ENCODE measurements at regions not wholly inside any gene's neighbourhood (a gene's known extent, or its start where the extent isn't known, plus 50 kb on each side); places are given as distances from the start of the nearest gene placed in this dataset.
"Not testable (repeated sequence)": the region's sequence is repeated elsewhere in the genome, so short reads cannot be mapped to it uniquely, and the experiment has no call there.

DNA sequence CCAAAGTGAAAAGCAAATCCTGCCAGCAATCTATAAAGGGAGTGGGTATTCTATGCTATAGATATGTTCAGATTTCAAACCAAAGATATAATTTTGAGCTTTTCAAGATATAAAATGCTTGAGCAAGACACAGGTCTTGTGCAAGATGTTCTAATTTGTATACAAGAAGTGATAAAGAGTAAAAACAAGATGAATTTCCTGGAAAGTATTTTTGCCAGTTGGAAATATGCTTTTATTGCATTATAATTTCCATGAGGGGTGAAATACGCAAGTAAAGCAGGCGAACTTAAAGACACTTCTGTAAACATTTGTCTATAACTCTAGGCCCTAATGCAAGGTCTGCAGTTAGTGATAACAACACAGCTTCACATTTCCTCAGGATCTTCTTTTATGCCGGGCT lies 640.5 kb downstream of the TMEM182 start:
- Mint-ChIP-seq H3K4me3 (ENCODE audit: unreplicated experiment) (no peak overlapping the region), H3K36me3 (ENCODE audit: insufficient read depth, unreplicated experiment) (no peaks in the 10 kb centered on the region), H3K27ac (ENCODE audit: low read depth, unreplicated experiment) (no peak overlapping the region), H3K9me3 (ENCODE audit: unreplicated experiment) (no peaks in the 10 kb centered on the region), H3K27me3 (ENCODE audit: insufficient read depth, unreplicated experiment) (peaks cover 23% of the 10 kb centered on the region), H3K4me1 (ENCODE audit: insufficient read depth, unreplicated experiment) (peaks cover 5% of the 10 kb centered on the region)
- no peak for DNase-seq (ENCODE audit: unreplicated experiment)
- CTCF ChIA-PET = interaction anchor here (0.5 kb wide), 1 partner anchor 437 kb away, joined by 3 read pairs; no protein-coding TSS in a partner anchor
- intact Hi-C loops (cut with micrococcal nuclease) = loop anchor here (5.0 kb wide), 1 partner anchor 35 kb away; no protein-coding TSS in a partner anchor
- POLR2A ChIA-PET = interaction anchor here (0.6 kb wide), 1 partner anchor 55 kb away, joined by 4 read pairs; no protein-coding TSS in a partner anchor
- TF ChIP-seq, protein P1, sequence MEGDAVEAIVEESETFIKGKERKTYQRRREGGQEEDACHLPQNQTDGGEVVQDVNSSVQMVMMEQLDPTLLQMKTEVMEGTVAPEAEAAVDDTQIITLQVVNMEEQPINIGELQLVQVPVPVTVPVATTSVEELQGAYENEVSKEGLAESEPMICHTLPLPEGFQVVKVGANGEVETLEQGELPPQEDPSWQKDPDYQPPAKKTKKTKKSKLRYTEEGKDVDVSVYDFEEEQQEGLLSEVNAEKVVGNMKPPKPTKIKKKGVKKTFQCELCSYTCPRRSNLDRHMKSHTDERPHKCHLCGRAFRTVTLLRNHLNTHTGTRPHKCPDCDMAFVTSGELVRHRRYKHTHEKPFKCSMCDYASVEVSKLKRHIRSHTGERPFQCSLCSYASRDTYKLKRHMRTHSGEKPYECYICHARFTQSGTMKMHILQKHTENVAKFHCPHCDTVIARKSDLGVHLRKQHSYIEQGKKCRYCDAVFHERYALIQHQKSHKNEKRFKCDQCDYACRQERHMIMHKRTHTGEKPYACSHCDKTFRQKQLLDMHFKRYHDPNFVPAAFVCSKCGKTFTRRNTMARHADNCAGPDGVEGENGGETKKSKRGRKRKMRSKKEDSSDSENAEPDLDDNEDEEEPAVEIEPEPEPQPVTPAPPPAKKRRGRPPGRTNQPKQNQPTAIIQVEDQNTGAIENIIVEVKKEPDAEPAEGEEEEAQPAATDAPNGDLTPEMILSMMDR (IDR thresholded peaks at IDR 0.05; ENCODE audit: unreplicated experiment) = no peak
- BruUV-seq (replicated peaks) = no TSS peak

DNA sequence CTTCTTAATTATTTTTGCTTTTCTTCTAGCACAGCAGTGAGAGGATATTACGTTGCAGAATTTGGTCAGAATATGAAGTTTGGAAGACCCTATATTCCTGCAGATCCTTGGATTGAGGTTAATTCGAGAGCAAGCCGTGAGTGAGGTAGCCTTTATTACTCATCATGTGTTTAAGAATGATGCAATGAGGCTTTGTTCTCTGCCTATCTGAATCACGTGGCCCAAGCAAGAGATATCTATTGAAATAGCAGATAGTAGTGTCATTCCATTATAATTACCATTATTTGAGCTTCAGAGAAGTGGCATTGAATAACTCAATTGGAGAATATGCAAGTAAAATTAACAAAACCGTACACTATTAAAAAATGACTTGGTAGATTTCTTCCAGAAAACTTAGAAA lies 641.1 kb downstream of the TMEM182 start:
- peak; percentile 18 for DNase-seq (ENCODE audit: unreplicated experiment)

DNA sequence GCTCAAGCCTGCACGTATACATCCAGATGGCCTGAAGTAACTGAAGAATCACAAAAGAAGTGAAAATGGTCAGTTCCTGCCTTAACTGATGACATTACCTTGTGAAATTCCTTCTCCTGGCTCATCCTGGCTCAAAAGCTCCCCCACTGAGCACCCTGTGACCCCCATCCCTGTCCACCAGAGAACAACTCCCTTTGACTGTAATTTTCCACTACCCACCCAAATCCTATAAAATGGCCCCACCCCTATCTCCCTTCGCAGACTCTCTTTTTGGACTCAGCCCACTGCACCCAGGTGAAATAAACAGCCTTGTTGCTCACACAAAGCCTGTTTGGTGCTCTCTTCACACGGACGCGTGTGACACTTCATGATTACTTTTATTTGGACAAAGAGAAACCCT lies 641.6 kb downstream of the TMEM182 start:
- H3K27me3 Mint-ChIP-seq (ENCODE audit: insufficient read depth, unreplicated experiment) = peaks cover 23% of the 10 kb centered on the region
- BruUV-seq (replicated peaks); DNase-seq (ENCODE audit: unreplicated experiment); H3K4me1 Mint-ChIP-seq (ENCODE audit: insufficient read depth, unreplicated experiment); H3K27ac Mint-ChIP-seq (ENCODE audit: low read depth, unreplicated experiment); POLR2A ChIA-PET; CTCF ChIA-PET; H3K9me3 Mint-ChIP-seq (ENCODE audit: unreplicated experiment); H3K36me3 Mint-ChIP-seq (ENCODE audit: insufficient read depth, unreplicated experiment); H3K4me3 Mint-ChIP-seq (ENCODE audit: unreplicated experiment): not testable (repeated sequence)
- intact Hi-C loops (cut with micrococcal nuclease) = loop anchor here (5.0 kb wide), 1 partner anchor 34 kb away; no protein-coding TSS in a partner anchor

More for the DNA sequence above, 641.1 kb downstream of the TMEM182 start:
- TF ChIP-seq, protein P1 (IDR thresholded peaks at IDR 0.05; ENCODE audit: unreplicated experiment) = no peak
- peaks cover 23% of the 10 kb centered on the region for H3K27me3 Mint-ChIP-seq (ENCODE audit: insufficient read depth, unreplicated experiment)
- ChIA-PET CTCF (no interaction called here), POLR2A (no interaction called here)
- H3K4me3 Mint-ChIP-seq (ENCODE audit: unreplicated experiment) = no peak overlapping the region
- no peaks in the 10 kb centered on the region for H3K36me3 Mint-ChIP-seq (ENCODE audit: insufficient read depth, unreplicated experiment)
- peaks cover 5% of the 10 kb centered on the region for H3K4me1 Mint-ChIP-seq (ENCODE audit: insufficient read depth, unreplicated experiment)
- no peak overlapping the region for H3K27ac Mint-ChIP-seq (ENCODE audit: low read depth, unreplicated experiment)
- no TSS peak for BruUV-seq (replicated peaks)
- no peaks in the 10 kb centered on the region for H3K9me3 Mint-ChIP-seq (ENCODE audit: unreplicated experiment)
- intact Hi-C loops (cut with micrococcal nuclease) = loop anchor here (5.0 kb wide), 1 partner anchor 34 kb away; no protein-coding TSS in a partner anchor

DNA sequence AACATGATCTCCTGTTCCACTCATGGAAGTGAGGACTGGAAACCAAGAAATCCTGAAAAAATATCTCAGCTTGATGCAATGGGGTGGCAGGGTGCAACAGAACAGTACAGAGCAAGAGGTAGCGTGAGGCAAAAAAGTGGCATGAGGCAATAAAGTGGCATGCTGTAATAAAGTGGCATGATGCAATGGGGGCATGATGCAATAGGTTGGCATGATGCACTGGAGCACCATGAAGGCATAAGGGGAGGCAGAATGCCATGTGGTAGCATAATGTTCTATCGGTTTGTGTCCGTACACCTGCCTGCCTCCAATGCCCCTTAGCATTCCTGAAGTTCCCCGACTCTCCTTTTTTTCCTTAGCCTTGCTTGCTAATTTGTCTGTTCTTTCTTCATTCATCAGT lies 648.4 kb downstream of the TMEM182 start:
- peaks cover 21% of the 10 kb centered on the region for H3K27me3 Mint-ChIP-seq (ENCODE audit: insufficient read depth, unreplicated experiment)
- no peak overlapping the region for H3K4me3 Mint-ChIP-seq (ENCODE audit: unreplicated experiment)
- POLR2A ChIA-PET = no interaction called here
- H3K9me3 Mint-ChIP-seq (ENCODE audit: unreplicated experiment) = no peaks in the 10 kb centered on the region
- CTCF ChIA-PET = no interaction called here
- TF ChIP-seq, protein P1 (IDR thresholded peaks at IDR 0.05; ENCODE audit: unreplicated experiment) = no peak
- intact Hi-C loops (cut with micrococcal nuclease) = no loop called here
- no TSS peak for BruUV-seq (replicated peaks)
- no peaks in the 10 kb centered on the region for H3K36me3 Mint-ChIP-seq (ENCODE audit: insufficient read depth, unreplicated experiment)
- no peak overlapping the region for H3K27ac Mint-ChIP-seq (ENCODE audit: low read depth, unreplicated experiment)
- H3K4me1 Mint-ChIP-seq (ENCODE audit: insufficient read depth, unreplicated experiment) = no peaks in the 10 kb centered on the region
- peak; percentile 38 for DNase-seq (ENCODE audit: unreplicated experiment)

DNA sequence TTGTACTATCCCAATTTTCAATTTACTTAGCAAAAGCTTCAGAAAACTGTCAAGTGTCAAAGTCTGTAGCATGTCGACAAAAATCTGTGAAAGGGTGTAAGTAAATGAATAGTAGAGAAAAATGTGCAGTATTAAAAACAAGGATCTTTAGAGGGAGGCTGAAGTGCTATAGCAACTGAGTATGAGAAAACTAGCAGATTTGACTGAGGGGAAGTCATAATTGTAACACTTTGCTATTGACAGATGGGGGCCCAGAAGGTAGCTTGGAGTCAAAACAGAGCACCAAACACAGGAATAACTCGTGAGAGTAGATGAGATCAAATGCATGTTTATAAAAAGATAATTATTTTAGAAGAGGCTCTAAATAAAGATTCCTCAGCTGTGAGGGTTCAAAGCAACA lies 657.7 kb downstream of the TMEM182 start:
- no peak for DNase-seq (ENCODE audit: unreplicated experiment)
- no peak overlapping the region for H3K4me3 Mint-ChIP-seq (ENCODE audit: unreplicated experiment)
- H3K9me3 Mint-ChIP-seq (ENCODE audit: unreplicated experiment) = no peaks in the 10 kb centered on the region
- no peaks in the 10 kb centered on the region for H3K4me1 Mint-ChIP-seq (ENCODE audit: insufficient read depth, unreplicated experiment)
- no peaks in the 10 kb centered on the region for H3K36me3 Mint-ChIP-seq (ENCODE audit: insufficient read depth, unreplicated experiment)
- intact Hi-C loops (cut with micrococcal nuclease) = no loop called here
- no peak overlapping the region for H3K27ac Mint-ChIP-seq (ENCODE audit: low read depth, unreplicated experiment)
- POLR2A ChIA-PET = no interaction called here
- no TSS peak for BruUV-seq (replicated peaks)
- peaks cover 25% of the 10 kb centered on the region for H3K27me3 Mint-ChIP-seq (ENCODE audit: insufficient read depth, unreplicated experiment)
- TF ChIP-seq, protein P1 (IDR thresholded peaks at IDR 0.05; ENCODE audit: unreplicated experiment) = no peak
- CTCF ChIA-PET = interaction anchor here (0.6 kb wide), 1 partner anchor 44 kb away, joined by 3 read pairs; no protein-coding TSS in a partner anchor

All from MCF 10A (cell line).